PC-3 (cell line): ENCODE measurements at regions not wholly inside any gene's neighbourhood (a gene's known extent, or its start where the extent isn't known, plus 50 kb on each side); places are given as distances from the start of the nearest gene placed in this dataset.
A peak's percentile ranks its signal among the peaks of the same experiment; 100 is the strongest.

Experiments
- ATAC-seq: fragments of 200-7000 bp; cut with Tn5 transposase; 2 replicates; pipeline ENCODE4 v1.9.1; 2020; ENCODE audit warnings: mild to moderate bottlenecking, moderate library complexity
- BruUV-seq: library from RNA; stranded (reverse); fragments of 400-500 nt; replicated peaks from 2 replicates; lab custom pipeline; 2021; lab: Mats Ljungman, UMichigan
- CTCF ChIA-PET: fragments of 300-600 bp; sonication (Branson Sonifier 250); formaldehyde crosslinking; loops from one replicate; lab custom pipeline; 2022; ENCODE audit warnings: antibody characterized with exemption; lab: Charles Lee
- POLR2A ChIA-PET: fragments of 300-600 bp; sonication (Branson Sonifier 250); formaldehyde crosslinking; loops from one replicate; lab custom pipeline; 2022; ENCODE audit warnings: antibody characterized with exemption; ENCODE audit not compliant: unreplicated experiment; lab: Charles Lee
- DNase-seq: peaks from one replicate; pipeline ENCODE4 v3.0.0-alpha.2; 2015
- H2AFZ ChIP-seq: fragments of 300-600 bp; sonication (generic); 2 replicates; pipeline ENCODE4 v1.6.0; 2016; ENCODE audit warnings: antibody characterized with exemption, low read length
- H3F3A ChIP-seq: fragments of 300-600 bp; sonication (generic); one replicate; pipeline ENCODE4 v1.6.0; 2017; ENCODE audit warnings: antibody characterized with exemption, low read length, control low read depth, mild to moderate bottlenecking; ENCODE audit not compliant: unreplicated experiment
- H3K27ac ChIP-seq: fragments of 300-600 bp; sonication (generic); 2 replicates; pipeline ENCODE4 v1.5.1; 2016; ENCODE audit warnings: mild to moderate bottlenecking, low read length
- H3K27me3 ChIP-seq: fragments of 300-600 bp; sonication (generic); 2 replicates; pipeline ENCODE4 v1.6.1; 2016; ENCODE audit warnings: low read length, mixed read lengths
- H3K36me3 ChIP-seq: fragments of 300-600 bp; sonication (generic); 2 replicates; pipeline ENCODE4 v1.6.1; 2016; ENCODE audit warnings: low read depth, mixed run types, low read length, mixed read lengths
- H3K4me1 ChIP-seq: fragments of 300-600 bp; sonication (generic); 2 replicates; pipeline ENCODE4 v1.5.1; 2016; ENCODE audit warnings: low read length; ENCODE audit not compliant: insufficient read depth
- H3K4me2 ChIP-seq: fragments of 300-600 bp; sonication (generic); 2 replicates; pipeline ENCODE4 v1.6.0; 2016; ENCODE audit warnings: low read length
- H3K4me3 ChIP-seq: fragments of 300-600 bp; sonication (generic); 2 replicates; pipeline ENCODE4 v1.5.1; 2016; ENCODE audit warnings: mild to moderate bottlenecking, low read length, mixed read lengths
- H3K79me2 ChIP-seq: fragments of 300-600 bp; sonication (generic); 2 replicates; pipeline ENCODE4 v1.6.1; 2017; ENCODE audit warnings: low read length, mixed read lengths
- H3K9ac ChIP-seq: fragments of 300-600 bp; sonication (generic); 2 replicates; pipeline ENCODE4 v1.6.0; 2016; ENCODE audit warnings: mild to moderate bottlenecking, low read length
- H3K9me2 ChIP-seq: fragments of 300-600 bp; sonication (generic); replicated peaks from 2 replicates; pipeline ENCODE4 v1.6.1; 2016; ENCODE audit warnings: mixed run types, low read length, mixed read lengths
- H3K9me3 ChIP-seq: fragments of 300-600 bp; sonication (generic); 2 replicates; pipeline ENCODE4 v1.6.1; 2016; ENCODE audit warnings: low read length, mixed read lengths
- H4K20me1 ChIP-seq: fragments of 300-600 bp; sonication (generic); 2 replicates; pipeline ENCODE4 v1.6.1; 2016; ENCODE audit warnings: low read length, mixed read lengths
- EZH2 ChIP-seq: fragments of 300-600 bp; sonication (generic); IDR thresholded peaks from one replicate; pipeline ENCODE4 v1.6.1; 2017; ENCODE audit warnings: antibody characterized with exemption, mild to moderate bottlenecking, low read length; ENCODE audit not compliant: unreplicated experiment
- EZH2phosphoT487 ChIP-seq: fragments of 300-600 bp; sonication (generic); IDR thresholded peaks from 2 replicates; pipeline ENCODE4 v1.6.1; 2018; ENCODE audit warnings: mild to moderate bottlenecking, antibody characterized with exemption, low read length, borderline replicate concordance
- intact Hi-C: fragments of 100-400 bp; cut with micrococcal nuclease; formaldehyde crosslinking; loops from 2 replicates; pipeline ENCODE4 v1.9.0; 2023
- TF ChIP-seq, protein P1 (sequence below): fragments of 300-600 bp; sonication (generic); conservative IDR thresholded peaks from 2 replicates; pipeline ENCODE4 v1.5.1; 2017; ENCODE audit warnings: antibody characterized with exemption, low read depth, mild to moderate bottlenecking, low read length

DNA sequence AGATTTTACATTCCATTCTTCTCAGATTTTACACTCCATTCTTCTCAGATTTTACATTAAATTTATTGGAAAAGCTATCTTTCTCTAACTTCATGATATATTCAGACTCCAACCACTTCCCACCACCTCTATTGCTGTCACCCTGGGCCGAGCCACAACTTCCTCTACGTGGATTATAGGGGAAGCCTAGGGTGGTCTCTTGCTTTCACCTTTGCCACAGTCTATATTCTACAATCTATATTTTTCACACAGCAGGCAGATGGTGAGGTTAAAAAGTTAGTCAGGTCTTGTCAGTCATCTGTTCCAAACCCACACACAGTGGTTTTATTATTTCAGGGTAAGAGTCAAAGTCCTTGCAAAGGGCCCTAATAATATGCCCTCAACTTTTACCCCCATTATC is 370.8 kb upstream of the SUCLG2 start:
- CTCF ChIA-PET = no interaction called here

DNA sequence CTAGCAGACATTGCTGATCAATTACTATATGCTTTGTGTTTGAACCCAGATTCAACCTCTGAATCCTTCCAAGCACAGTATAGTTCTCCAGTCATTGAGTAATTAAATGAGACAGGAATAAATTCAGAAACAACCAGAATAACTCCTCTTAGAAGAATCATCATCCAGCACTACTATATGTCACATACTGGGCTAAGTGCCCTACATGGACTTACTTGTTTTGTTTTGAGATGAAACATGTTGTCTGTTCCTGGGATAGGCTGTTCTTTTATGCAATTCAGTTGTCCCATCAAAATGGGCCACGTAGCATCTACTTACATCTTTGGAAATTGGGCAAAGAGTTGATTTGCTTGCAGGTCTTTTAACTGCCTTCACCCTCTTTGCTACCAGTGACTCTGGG is 365.5 kb upstream of the SUCLG2 start:
- H3K79me2 ChIP-seq = no peaks in the 10 kb centered on the region
- H3K4me3 ChIP-seq = no peak overlapping the region
- H3K9me3 ChIP-seq = no peaks in the 10 kb centered on the region
- H3K4me2 ChIP-seq = no peak overlapping the region
- DNase-seq = no peak
- no peak overlapping the region for H2AFZ ChIP-seq
- no peak overlapping the region for H3K27ac ChIP-seq
- no peaks in the 10 kb centered on the region for H3K27me3 ChIP-seq
- intact Hi-C loops = loop anchor here (5.0 to 10.0 kb wide), 3 partner anchors 225 to 908 kb away; no protein-coding TSS in a partner anchor
- BruUV-seq = no TSS peak
- ChIA-PET CTCF (no interaction called here), POLR2A (no interaction called here)
- ATAC-seq = no peak
- no peaks in the 10 kb centered on the region for H4K20me1 ChIP-seq
- H3K9me2 ChIP-seq = no peaks in the 10 kb centered on the region
- no peaks in the 10 kb centered on the region for H3K4me1 ChIP-seq
- no peak overlapping the region for H3K9ac ChIP-seq
- no peaks in the 10 kb centered on the region for H3K36me3 ChIP-seq
- H3F3A ChIP-seq = no peaks in the 10 kb centered on the region
- TF ChIP-seq EZH2 (no peak), EZH2phosphoT487 (no peak)
- TF ChIP-seq, protein P1, sequence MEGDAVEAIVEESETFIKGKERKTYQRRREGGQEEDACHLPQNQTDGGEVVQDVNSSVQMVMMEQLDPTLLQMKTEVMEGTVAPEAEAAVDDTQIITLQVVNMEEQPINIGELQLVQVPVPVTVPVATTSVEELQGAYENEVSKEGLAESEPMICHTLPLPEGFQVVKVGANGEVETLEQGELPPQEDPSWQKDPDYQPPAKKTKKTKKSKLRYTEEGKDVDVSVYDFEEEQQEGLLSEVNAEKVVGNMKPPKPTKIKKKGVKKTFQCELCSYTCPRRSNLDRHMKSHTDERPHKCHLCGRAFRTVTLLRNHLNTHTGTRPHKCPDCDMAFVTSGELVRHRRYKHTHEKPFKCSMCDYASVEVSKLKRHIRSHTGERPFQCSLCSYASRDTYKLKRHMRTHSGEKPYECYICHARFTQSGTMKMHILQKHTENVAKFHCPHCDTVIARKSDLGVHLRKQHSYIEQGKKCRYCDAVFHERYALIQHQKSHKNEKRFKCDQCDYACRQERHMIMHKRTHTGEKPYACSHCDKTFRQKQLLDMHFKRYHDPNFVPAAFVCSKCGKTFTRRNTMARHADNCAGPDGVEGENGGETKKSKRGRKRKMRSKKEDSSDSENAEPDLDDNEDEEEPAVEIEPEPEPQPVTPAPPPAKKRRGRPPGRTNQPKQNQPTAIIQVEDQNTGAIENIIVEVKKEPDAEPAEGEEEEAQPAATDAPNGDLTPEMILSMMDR = no peak

More for the DNA sequence above, 370.8 kb upstream of the SUCLG2 start:
- no peaks in the 10 kb centered on the region for H3K27me3 ChIP-seq
- BruUV-seq = no TSS peak
- intact Hi-C loops = no loop called here
- no peaks in the 10 kb centered on the region for H4K20me1 ChIP-seq
- POLR2A ChIA-PET = no interaction called here
- no peaks in the 10 kb centered on the region for H3K4me1 ChIP-seq
- H3K9me3 ChIP-seq = no peaks in the 10 kb centered on the region
- TF ChIP-seq, protein P1 = no peak
- no peak for TF ChIP-seq EZH2phosphoT487
- no peak for TF ChIP-seq EZH2
- no peaks in the 10 kb centered on the region for H3K79me2 ChIP-seq
- no peaks in the 10 kb centered on the region for H3K36me3 ChIP-seq
- no peak overlapping the region for H3K9ac ChIP-seq
- no peaks in the 10 kb centered on the region for H3K9me2 ChIP-seq
- no peaks in the 10 kb centered on the region for H3F3A ChIP-seq
- ATAC-seq = no peak
- H3K27ac ChIP-seq = no peak overlapping the region
- no peak for DNase-seq
- H3K4me3 ChIP-seq = no peak overlapping the region
- H2AFZ ChIP-seq = no peak overlapping the region
- H3K4me2 ChIP-seq = no peak overlapping the region

DNA sequence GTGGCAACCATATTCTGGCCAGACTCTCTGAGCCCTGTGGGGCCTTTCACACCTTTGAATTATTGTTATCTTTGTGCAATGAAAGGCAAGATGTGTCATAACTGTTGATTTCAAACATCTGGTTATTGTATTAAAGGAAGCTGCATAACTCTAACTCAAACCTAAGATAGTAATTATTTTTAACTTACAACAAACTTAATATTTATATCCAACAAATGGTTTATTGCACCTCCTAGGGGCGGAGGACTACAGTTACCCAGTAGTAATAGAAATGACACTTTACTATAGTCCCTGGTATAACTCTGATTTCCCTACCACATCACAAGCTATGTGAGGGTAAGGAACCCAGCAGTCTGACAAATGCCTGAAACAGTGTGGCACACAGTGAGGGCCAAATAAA is 363.9 kb upstream of the SUCLG2 start:
- Histone ChIP-seq H3K4me2 (no peak overlapping the region), H3K4me3 (no peak overlapping the region), H4K20me1 (no peaks in the 10 kb centered on the region), H3K9me3 (no peaks in the 10 kb centered on the region), H2AFZ (no peak overlapping the region), H3K79me2 (no peaks in the 10 kb centered on the region), H3K9ac (no peak overlapping the region), H3K4me1 (no peaks in the 10 kb centered on the region), H3K36me3 (no peaks in the 10 kb centered on the region), H3K27me3 (no peaks in the 10 kb centered on the region), H3F3A (no peaks in the 10 kb centered on the region), H3K27ac (no peak overlapping the region), H3K9me2 (no peaks in the 10 kb centered on the region)
- CTCF ChIA-PET = no interaction called here
- ATAC-seq (no peak), DNase-seq (peak; percentile 2)
- no TSS peak for BruUV-seq
- intact Hi-C loops = loop anchor here (5.0 to 10.0 kb wide), 3 partner anchors 223 to 906 kb away; no protein-coding TSS in a partner anchor
- TF ChIP-seq, protein P1 = peak; percentile 29; the same call in 1 of the 2 replicates
- TF ChIP-seq EZH2 = no peak
- POLR2A ChIA-PET = no interaction called here
